ENCODE measurements at regions not wholly inside any gene's neighbourhood (a gene's known extent, or its start where the extent isn't known, plus 50 kb on each side); places are given as distances from the start of the nearest gene placed in this dataset.

- no peak for DNase-seq (ENCODE audit: low read depth)
- no peak overlapping the region for H3K4me3 ChIP-seq (ENCODE audit: low read depth, low read length)
- TF ChIP-seq CTCF (IDR thresholded peaks at IDR 0.05; ENCODE audit: low read depth, low read length, missing control alignments), result no peak
Observed at GRCh38 chr16:9364721-9365369, 273.4 kb downstream of the HAPSTR1 start.

- no peak for TF ChIP-seq CTCF (IDR thresholded peaks at IDR 0.05; ENCODE audit: low read depth, low read length, missing control alignments)
- no peak overlapping the region for H3K4me3 ChIP-seq (ENCODE audit: low read depth, low read length)
- DNase-seq (ENCODE audit: low read depth), result no peak
Observed at GRCh38 chr16:9365370-9365728, 273.9 kb downstream of the HAPSTR1 start.

GRCh38 chr16:9366048-9366969 lies 274.9 kb downstream of the HAPSTR1 start:
- TF ChIP-seq CTCF (IDR thresholded peaks at IDR 0.05; ENCODE audit: low read depth, low read length, missing control alignments), result no peak
- no peak overlapping the region for H3K4me3 ChIP-seq (ENCODE audit: low read depth, low read length)
- DNase-seq (ENCODE audit: low read depth), result no peak

- no peak for TF ChIP-seq CTCF (IDR thresholded peaks at IDR 0.05; ENCODE audit: low read depth, low read length, missing control alignments)
- H3K4me3 ChIP-seq (ENCODE audit: low read depth, low read length), result no peak overlapping the region
- no peak for DNase-seq (ENCODE audit: low read depth)
Observed at GRCh38 chr16:9370061-9370491, 278.6 kb downstream of the HAPSTR1 start.

GRCh38 chr16:9371713-9372448 lies 280.4 kb downstream of the HAPSTR1 start:
- no peak for DNase-seq (ENCODE audit: low read depth)
- no peak overlapping the region for H3K4me3 ChIP-seq (ENCODE audit: low read depth, low read length)
- no peak for TF ChIP-seq CTCF (IDR thresholded peaks at IDR 0.05; ENCODE audit: low read depth, low read length, missing control alignments)

- DNase-seq (ENCODE audit: low read depth), result no peak
- no peak overlapping the region for H3K4me3 ChIP-seq (ENCODE audit: low read depth, low read length)
- no peak for TF ChIP-seq CTCF (IDR thresholded peaks at IDR 0.05; ENCODE audit: low read depth, low read length, missing control alignments)
Observed at GRCh38 chr16:9372934-9373890, 281.8 kb downstream of the HAPSTR1 start.

Data from GM12864 (cell line).